Keratinocyte (primary cell): ENCODE measurements at regions not wholly inside any gene's neighbourhood (a gene's known extent, or its start where the extent isn't known, plus 50 kb on each side); places are given as distances from the start of the nearest gene placed in this dataset.

Experiments
- DNase-seq: peaks from one replicate; pipeline ENCODE4 v3.0.0-alpha.2; 2011; ENCODE audit warnings: low read depth, missing footprints, low spot score
- FAIRE-seq: peaks from 2 replicates; lab custom pipeline; 2011; peaks lifted over from hg19 to GRCh38; lab: Jason Lieb, UNC
- H2AFZ ChIP-seq: 2 replicates; pipeline ENCODE4 v1.6.0; 2012; ENCODE audit warnings: low read length, control low read depth, inconsistent platforms; ENCODE audit not compliant: control insufficient read depth
- H3K27ac ChIP-seq: 2 replicates; pipeline ENCODE4 v1.5.1; 2011; ENCODE audit warnings: low read length; ENCODE audit not compliant: control insufficient read depth, insufficient read depth
- H3K27me3 ChIP-seq: 3 replicates; pipeline ENCODE4 v1.6.0; 2011; ENCODE audit warnings: low read length; ENCODE audit not compliant: control insufficient read depth, insufficient read depth; ENCODE audit errors: extremely low read depth
- H3K36me3 ChIP-seq, 2 experiments: 2 replicates in 1 of 2; 3 replicates in 1 of 2; pipeline ENCODE4 v1.5.1; 2011; ENCODE audit warnings: low read length in 2 of 2, mild to moderate bottlenecking in 1 of 2; ENCODE audit not compliant: control insufficient read depth in 2 of 2, insufficient read depth in 2 of 2; ENCODE audit errors: extremely low read depth in 1 of 2
- H3K4me1 ChIP-seq: 3 replicates; pipeline ENCODE4 v1.5.1; 2011; ENCODE audit warnings: low read length; ENCODE audit not compliant: control insufficient read depth, insufficient read depth; ENCODE audit errors: extremely low read depth
- H3K4me2 ChIP-seq: 3 replicates; pipeline ENCODE4 v1.6.0; 2011; ENCODE audit warnings: low read depth, low read length; ENCODE audit not compliant: control insufficient read depth, insufficient read depth; ENCODE audit errors: extremely low read depth
- H3K4me3 ChIP-seq, 3 experiments: fragments of 200-600 bp in 1 of 3; sonication (generic) in 1 of 3; 2 replicates in 2 of 3; 3 replicates in 1 of 3; pipeline ENCODE4 v1.5.1; 2011 to 2016; ENCODE audit warnings: low read length in 3 of 3, mild to moderate bottlenecking in 3 of 3, control low read depth in 2 of 3, inconsistent platforms in 1 of 3, low read depth in 1 of 3, mixed read lengths in 1 of 3, mixed run types in 1 of 3, moderate library complexity in 1 of 3; ENCODE audit not compliant: control insufficient read depth in 2 of 3, insufficient read depth in 2 of 3; ENCODE audit errors: extremely low read depth in 1 of 3
- H3K79me2 ChIP-seq: 2 replicates; pipeline ENCODE4 v1.6.0; 2012; ENCODE audit warnings: low read length; ENCODE audit not compliant: control insufficient read depth, insufficient read depth
- H3K9ac ChIP-seq: 3 replicates; pipeline ENCODE4 v1.6.0; 2011; ENCODE audit warnings: low read length; ENCODE audit not compliant: control insufficient read depth, insufficient read depth; ENCODE audit errors: extremely low read depth
- H3K9me1 ChIP-seq: 3 replicates; pipeline ENCODE4 v1.6.0; 2011; ENCODE audit warnings: low read length; ENCODE audit not compliant: control insufficient read depth, insufficient read depth; ENCODE audit errors: extremely low read depth
- H3K9me3 ChIP-seq: 2 replicates; pipeline ENCODE4 v1.5.1; 2012; ENCODE audit warnings: low read depth, low read length; ENCODE audit not compliant: control insufficient read depth
- H4K20me1 ChIP-seq: 3 replicates; pipeline ENCODE4 v1.6.0; 2011; ENCODE audit warnings: low read length; ENCODE audit not compliant: control insufficient read depth, insufficient read depth; ENCODE audit errors: extremely low read depth
- CTCF ChIP-seq, 3 experiments: IDR thresholded peaks in 1 of 3; conservative IDR thresholded peaks in 1 of 3; optimal IDR thresholded peaks in 1 of 3; 2 replicates in 2 of 3; 3 replicates in 1 of 3; pipeline versions ENCODE3 to v1.5.1; 2011; ENCODE audit warnings: low read length in 3 of 3, mild to moderate bottlenecking in 3 of 3, moderate library complexity in 2 of 3, control low read depth in 1 of 3, inconsistent platforms in 1 of 3; ENCODE audit not compliant: insufficient read depth in 2 of 3; ENCODE audit errors: extremely low read depth in 1 of 3
- EZH2 ChIP-seq: IDR thresholded peaks from one replicate; pipeline ENCODE4 v1.6.1; 2012; ENCODE audit warnings: inconsistent platforms, mild to moderate bottlenecking, low read length, moderate library complexity
- dilution Hi-C: fragments of 300-500 bp; cut with MboI; formaldehyde crosslinking; loops from one replicate; pipeline ENCODE4 v1.7.0; 2020; ENCODE audit warnings: low sequenced_read_pairs; ENCODE audit not compliant: extremely low pct_ligation_motif_present
- small RNA-seq, 3 experiments: library from RNA; depleted of rRNA; stranded (forward); fragments of <200 nt; gene quantifications; one replicate each; pipeline ENCODE3, GENCODE V24; 2012; ENCODE audit warnings: low read depth in 3 of 3, low replicate concordance in 1 of 3; ENCODE audit not compliant: insufficient read length in 3 of 3

GRCh38 chr6:65760285-65760684, 53.3 kb upstream of the EYS start:
- Histone ChIP-seq H3K36me3 (no peaks in the 10 kb centered on the region), H3K4me2 (no peak overlapping the region), H3K27ac (no peak overlapping the region), H2AFZ (no peak overlapping the region), H3K9ac (no peak overlapping the region), H3K4me1 (no peaks in the 10 kb centered on the region), H3K9me3 (no peaks in the 10 kb centered on the region), H3K9me1 (no peaks in the 10 kb centered on the region), H3K4me3 (no peak overlapping the region), H3K27me3 (no peaks in the 10 kb centered on the region), H4K20me1 (no peaks in the 10 kb centered on the region), H3K79me2 (no peaks in the 10 kb centered on the region)
- no peak for TF ChIP-seq EZH2
- no peak for TF ChIP-seq CTCF (optimal IDR thresholded peaks at IDR 0.05 in 1 of 3, IDR thresholded peaks at IDR 0.05 in 1 of 3, conservative IDR thresholded peaks at IDR 0.05 in 1 of 3; ENCODE audit: extremely low read depth in 1 of 3, insufficient read depth in 2 of 3, low read length in 3 of 3)
- FAIRE-seq (no peak), DNase-seq (no peak)
- dilution Hi-C loops = no loop called here

Small RNA genes in the stretch of these regions (small RNA-seq; reads per million reads assigned to genes)
- gene RF00019 = 0 reads per million in 3 experiments
- 0 reads per million in 3 experiments for gene RF00571
- 0.20 to 2.7 (median 0.50) reads per million in 3 experiments for gene RNA5SP208
- gene RNU6-280P = 0 reads per million in 3 experiments
- gene RNU7-66P = 0 reads per million in 3 experiments
